B cell (primary cell): ENCODE measurements at regions not wholly inside any gene's neighbourhood (a gene's known extent, or its start where the extent isn't known, plus 50 kb on each side); places are given as distances from the start of the nearest gene placed in this dataset.

Experiments
- CTCF ChIP-seq: fragments of 200-600 bp; IDR thresholded peaks from one replicate; pipeline ENCODE4 v1.8.0; 2022; ENCODE audit warnings: antibody characterized with exemption, mild to moderate bottlenecking
- EZH2 ChIP-seq: IDR thresholded peaks from 2 replicates; pipeline ENCODE4 v1.6.1; 2012; ENCODE audit warnings: borderline replicate concordance, low read depth, mild to moderate bottlenecking, moderate library complexity, low read length; ENCODE audit not compliant: insufficient read depth, poor library complexity, severe bottlenecking

- no peak for TF ChIP-seq CTCF
- no peak for TF ChIP-seq EZH2
These were observed 371.4 kb downstream of the TLE1 start for GRCh38 chr9:81317939-81318338.
